Esophagus squamous epithelium (tissue), 4 donors: ENCODE measurements at regions not wholly inside any gene's neighbourhood (a gene's known extent, or its start where the extent isn't known, plus 50 kb on each side); places are given as distances from the start of the nearest gene placed in this dataset.

Source experiments
- CTCF ChIP-seq, 6 experiments: fragments of 450-650 bp in 4 of 6; fragments of 200-600 bp in 2 of 6; sonication (generic) in 2 of 6; IDR thresholded peaks; one replicate each; pipeline ENCODE4 v1.5.1; 2016 to 2019; ENCODE audit warnings: antibody characterized with exemption in 6 of 6, mild to moderate bottlenecking in 4 of 6, moderate library complexity in 4 of 6
- POLR2A ChIP-seq, 4 donors: fragments of 450-650 bp; IDR thresholded peaks; one replicate each; pipeline ENCODE4 v1.6.1; 2017; ENCODE audit warnings: antibody characterized with exemption in 4 of 4, mild to moderate bottlenecking in 4 of 4, moderate library complexity in 3 of 4

GRCh38 chr4:17273047-17273446 is 238.8 kb downstream of the QDPR start:
- no peak for TF ChIP-seq CTCF (IDR thresholded peaks at IDR 0.05)
- no peak for TF ChIP-seq POLR2A (IDR thresholded peaks at IDR 0.05)
